Fibroblast of lung (primary cell): ENCODE measurements at regions not wholly inside any gene's neighbourhood (a gene's known extent, or its start where the extent isn't known, plus 50 kb on each side); places are given as distances from the start of the nearest gene placed in this dataset.

Experiments used
- CTCF ChIP-seq, 2 donors: IDR thresholded peaks in 1 of 2; conservative IDR thresholded peaks in 1 of 2; 1 replicate in 1 of 2; 2 replicates in 1 of 2; pipeline ENCODE4 v1.5.1; 2011 to 2012; ENCODE audit warnings: low read length in 2 of 2, control low read depth in 1 of 2, inconsistent platforms in 1 of 2, low read depth in 1 of 2, mild to moderate bottlenecking in 1 of 2
- EZH2 ChIP-seq: IDR thresholded peaks from 2 replicates; pipeline ENCODE4 v1.5.1; 2012; ENCODE audit warnings: low read length, control low read depth, mild to moderate bottlenecking; ENCODE audit errors: missing control alignments

GRCh38 chr11:128086794-128087193 lies 500.6 kb downstream of the ETS1 start:
- TF ChIP-seq CTCF (conservative IDR thresholded peaks at IDR 0.05 in 1 of 2, IDR thresholded peaks at IDR 0.05 in 1 of 2; ENCODE audit: low read depth in 1 of 2, low read length in 2 of 2) (no peak), EZH2 (no peak)
